ENCODE measurements at regions not wholly inside any gene's neighbourhood (a gene's known extent, or its start where the extent isn't known, plus 50 kb on each side); places are given as distances from the start of the nearest gene placed in this dataset.

DNA sequence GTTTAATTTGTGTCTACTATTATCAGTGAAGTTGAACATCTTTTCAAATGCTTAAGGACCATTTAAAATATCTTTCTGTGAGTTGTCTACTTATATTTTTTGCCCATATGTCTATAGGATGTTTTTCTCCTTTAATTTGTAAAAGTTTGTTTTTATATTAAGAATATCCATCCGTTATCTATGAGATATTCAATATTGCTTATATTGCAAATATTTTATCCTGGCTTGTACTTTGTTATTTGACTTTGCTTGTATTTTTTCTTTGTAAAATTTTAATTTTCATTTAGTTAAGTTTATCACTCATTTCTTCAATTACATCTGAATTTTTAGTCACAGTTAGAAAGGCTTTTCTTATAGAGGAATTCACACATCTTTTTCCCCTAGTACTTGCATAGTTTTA is 117.0 kb upstream of the MLIP start (continued):
- TF ChIP-seq CBX5 (IDR thresholded peaks at IDR 0.05; ENCODE audit: low read depth, low read length) = no peak
- no peak for TF ChIP-seq RAD21 (IDR thresholded peaks at IDR 0.05 in 1 of 2, conservative IDR thresholded peaks at IDR 0.05 in 1 of 2; ENCODE audit: low read depth in 2 of 2, low read length in 2 of 2)

Data from H1 (cell line).